ENCODE measurements at regions not wholly inside any gene's neighbourhood (a gene's known extent, or its start where the extent isn't known, plus 50 kb on each side); places are given as distances from the start of the nearest gene placed in this dataset.

DNA sequence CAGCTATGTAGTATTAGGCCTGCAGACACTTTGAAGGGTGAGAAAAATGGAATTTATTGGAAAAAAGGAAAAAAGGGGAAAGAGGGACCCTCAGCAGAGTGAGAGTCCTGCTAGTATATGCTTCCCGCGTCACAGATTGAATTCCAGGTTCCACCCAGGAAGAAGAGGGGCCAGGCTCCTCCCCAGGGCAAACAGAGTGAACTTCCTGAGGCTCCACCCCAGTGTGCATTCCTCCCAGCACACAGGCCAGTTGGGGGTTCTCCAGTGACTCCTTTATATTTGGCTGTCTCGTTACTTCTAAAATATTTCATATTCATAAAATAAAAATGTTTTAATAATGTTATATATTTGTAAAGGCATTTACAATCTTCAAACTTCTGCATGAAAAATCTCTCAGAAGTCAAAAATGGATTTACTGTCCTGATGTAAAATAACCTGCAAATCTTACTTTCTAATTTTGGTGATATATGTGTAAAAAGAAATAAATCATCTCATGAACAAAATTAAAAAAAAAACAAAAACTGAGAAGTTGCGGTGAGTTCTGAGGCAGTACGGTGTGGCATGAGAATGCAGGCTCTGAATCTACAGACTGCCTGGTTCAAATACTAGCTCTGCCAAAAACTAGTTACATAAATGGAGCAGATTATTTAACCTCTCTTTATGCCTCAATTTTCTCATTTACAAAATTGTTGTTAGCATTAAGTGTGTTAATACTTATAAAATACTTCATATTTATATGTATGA is 175.8 kb upstream of the P2RY1 start:
- TF ChIP-seq CREB1 (IDR thresholded peaks at IDR 0.05; ENCODE audit: low read depth), result no peak
- TF ChIP-seq FOXM1 (IDR thresholded peaks at IDR 0.05; ENCODE audit: borderline replicate concordance, low read depth), result no peak
- no peak for TF ChIP-seq RAD21 (IDR thresholded peaks at IDR 0.05; ENCODE audit: low read depth)
- TF ChIP-seq CEBPB (IDR thresholded peaks at IDR 0.05), result no peak
- no peak for TF ChIP-seq EP300 (IDR thresholded peaks at IDR 0.05; ENCODE audit: borderline replicate concordance)
- no peak for TF ChIP-seq NFIC (IDR thresholded peaks at IDR 0.05)
- no peak for TF ChIP-seq TCF12 (IDR thresholded peaks at IDR 0.05; ENCODE audit: low read depth)
- no peak for TF ChIP-seq TAF1 (IDR thresholded peaks at IDR 0.05; ENCODE audit: low read depth)
